GM18519 (cell line): ENCODE measurements at regions not wholly inside any gene's neighbourhood (a gene's known extent, or its start where the extent isn't known, plus 50 kb on each side); places are given as distances from the start of the nearest gene placed in this dataset.

Source experiments
- ATAC-seq: cut with Tn5 transposase; IDR thresholded peaks from one replicate; pipeline ENCODE4 v1.9.1; 2021; ENCODE audit warnings: mild to moderate bottlenecking, moderate library complexity; ENCODE audit not compliant: unreplicated experiment, low FRiP score

GRCh38 chr10:129405389-129405788 lies 61.7 kb upstream of the MGMT start:
- no peak for ATAC-seq

GRCh38 chr10:129410688-129411392 lies 56.2 kb upstream of the MGMT start:
- ATAC-seq = no peak

- ATAC-seq = no peak
Observed at GRCh38 chr10:129411393-129411705, 55.7 kb upstream of the MGMT start.

GRCh38 chr10:129411772-129412171 lies 55.3 kb upstream of the MGMT start:
- ATAC-seq = no peak

- no peak for ATAC-seq
Observed at GRCh38 chr10:129413024-129413423, 54.0 kb upstream of the MGMT start.

- ATAC-seq = no peak
Observed at GRCh38 chr10:129415215-129416140, 51.6 kb upstream of the MGMT start.

- ATAC-seq = no peak
Observed at GRCh38 chr10:129416155-129416554, 50.9 kb upstream of the MGMT start.

GRCh38 chr10:129416956-129417765 lies 49.9 kb upstream of the MGMT start:
- ATAC-seq = no peak
